CD4-positive, alpha-beta memory T cell (primary cell): ENCODE measurements at regions not wholly inside any gene's neighbourhood (a gene's known extent, or its start where the extent isn't known, plus 50 kb on each side); places are given as distances from the start of the nearest gene placed in this dataset.

Experiments used
- CTCF ChIA-PET: fragments of 350-600 bp; sonication (Branson Sonifier 250); formaldehyde crosslinking; loops from one replicate; lab custom pipeline; 2021; ENCODE audit warnings: inconsistent platforms; ENCODE audit not compliant: partially characterized antibody; lab: Charles Lee
- POLR2A ChIA-PET: fragments of 350-600 bp; sonication (Branson Sonifier 250); formaldehyde crosslinking; loops from one replicate; lab custom pipeline; 2021; ENCODE audit not compliant: partially characterized antibody; lab: Charles Lee
- DNase-seq, 5 donors: peaks; one replicate each; pipeline versions ENCODE4 v3.0.0 to v3.0.0-alpha.2; 2020 to 2022; ENCODE audit warnings: mixed read lengths in 1 of 5
- H3K27ac ChIP-seq: one replicate; pipeline ENCODE4 v1.7.0; 2013; ENCODE audit warnings: low read depth, low read length
- H3K27me3 ChIP-seq: 2 replicates; pipeline ENCODE4 v1.7.0; 2013; ENCODE audit warnings: mild to moderate bottlenecking, low read length, moderate library complexity; ENCODE audit not compliant: insufficient read depth
- H3K36me3 ChIP-seq: 2 replicates; pipeline ENCODE4 v1.7.0; 2013; ENCODE audit warnings: mild to moderate bottlenecking, low read length, moderate library complexity; ENCODE audit not compliant: insufficient read depth
- H3K4me1 ChIP-seq: 2 replicates; pipeline ENCODE4 v1.7.0; 2013; ENCODE audit warnings: mild to moderate bottlenecking, low read length, moderate library complexity; ENCODE audit not compliant: insufficient read depth
- H3K4me3 ChIP-seq, 2 donors: one replicate each; pipeline ENCODE4 v1.7.0; 2013; ENCODE audit warnings: low read length in 2 of 2, mild to moderate bottlenecking in 1 of 2
- H3K9me3 ChIP-seq, 2 donors: one replicate each; pipeline ENCODE4 v1.7.0; 2013; ENCODE audit warnings: low read length in 2 of 2, control low read depth in 1 of 2; ENCODE audit not compliant: control insufficient read depth in 1 of 2
- H3K27ac Mint-ChIP-seq, 7 donors: one replicate each; pipeline ENCODE4 v1.8.0; 2020 to 2021; ENCODE audit warnings: mixed read lengths in 7 of 7, mild to moderate bottlenecking in 6 of 7, inconsistent platforms in 3 of 7, moderate library complexity in 3 of 7
- H3K27me3 Mint-ChIP-seq, 2 donors: one replicate each; pipeline ENCODE4 v1.8.0; 2020 to 2021; ENCODE audit warnings: mixed read lengths in 2 of 2
- H3K36me3 Mint-ChIP-seq, 2 donors: one replicate each; pipeline ENCODE4 v1.8.0; 2020 to 2021; ENCODE audit warnings: mixed read lengths in 2 of 2, inconsistent platforms in 1 of 2, mild to moderate bottlenecking in 1 of 2
- H3K4me1 Mint-ChIP-seq, 4 donors: one replicate each; pipeline ENCODE4 v1.8.0; 2020 to 2021; ENCODE audit warnings: mixed read lengths in 4 of 4, mild to moderate bottlenecking in 1 of 4
- H3K4me3 Mint-ChIP-seq, 8 donors: one replicate each; pipeline ENCODE4 v1.8.0; 2020 to 2021; ENCODE audit warnings: mixed read lengths in 8 of 8, mild to moderate bottlenecking in 7 of 8, moderate library complexity in 6 of 8, inconsistent platforms in 3 of 8
- H3K9me3 Mint-ChIP-seq, 8 donors: one replicate each; pipeline ENCODE4 v1.8.0; 2020 to 2021; ENCODE audit warnings: mixed read lengths in 8 of 8, mild to moderate bottlenecking in 5 of 8, inconsistent platforms in 3 of 8, moderate library complexity in 1 of 8
- intact Hi-C: fragments of 100-400 bp; cut with micrococcal nuclease; formaldehyde crosslinking; loops from one replicate; pipeline ENCODE4 v1.15.1; 2023

GRCh38 chr6:43873806-43874714 is 104.0 kb downstream of the VEGFA start:
- H3K27ac Mint-ChIP-seq: no peak overlapping the region
- intact Hi-C loops: no loop called here
- Histone ChIP-seq H3K27me3 (no peaks in the 10 kb centered on the region), H3K4me3 (no peak overlapping the region), H3K4me1 (no peaks in the 10 kb centered on the region), H3K9me3 (no peaks in the 10 kb centered on the region), H3K36me3 (no peaks in the 10 kb centered on the region), H3K27ac (no peak overlapping the region)
- no peak for DNase-seq
- no peaks in the 10 kb centered on the region for H3K4me1 Mint-ChIP-seq
- no peaks in the 10 kb centered on the region for H3K36me3 Mint-ChIP-seq
- ChIA-PET POLR2A (no interaction called here), CTCF (no interaction called here)
- H3K9me3 Mint-ChIP-seq: no peaks in the 10 kb centered on the region
- H3K27me3 Mint-ChIP-seq: peaks cover 0 to 2% of the 10 kb centered on the region in 2 donors
- no peak overlapping the region for H3K4me3 Mint-ChIP-seq

- Mint-ChIP-seq H3K4me1 (no peaks in the 10 kb centered on the region), H3K36me3 (no peaks in the 10 kb centered on the region), H3K27me3 (peaks cover 0 to 5% of the 10 kb centered on the region in 2 donors), H3K27ac (no peak overlapping the region), H3K9me3 (no peaks in the 10 kb centered on the region), H3K4me3 (no peak overlapping the region)
- H3K27me3 ChIP-seq: no peaks in the 10 kb centered on the region
- POLR2A ChIA-PET: no interaction called here
- H3K36me3 ChIP-seq: no peaks in the 10 kb centered on the region
- intact Hi-C loops: no loop called here
- CTCF ChIA-PET: no interaction called here
- H3K9me3 ChIP-seq: no peaks in the 10 kb centered on the region
- no peak overlapping the region for H3K27ac ChIP-seq
- no peak overlapping the region for H3K4me3 ChIP-seq
- no peaks in the 10 kb centered on the region for H3K4me1 ChIP-seq
- no peak for DNase-seq
Observed at GRCh38 chr6:43871933-43872332, 101.9 kb downstream of the VEGFA start.

GRCh38 chr6:43871284-43871683 is 101.3 kb downstream of the VEGFA start:
- Histone ChIP-seq H3K27me3 (no peaks in the 10 kb centered on the region), H3K9me3 (no peaks in the 10 kb centered on the region), H3K4me1 (no peaks in the 10 kb centered on the region), H3K27ac (no peak overlapping the region), H3K36me3 (no peaks in the 10 kb centered on the region), H3K4me3 (no peak overlapping the region)
- Mint-ChIP-seq H3K36me3 (no peaks in the 10 kb centered on the region), H3K27ac (no peak overlapping the region), H3K4me3 (no peak overlapping the region), H3K27me3 (peaks cover 3 to 5% of the 10 kb centered on the region in 2 donors), H3K9me3 (no peaks in the 10 kb centered on the region), H3K4me1 (no peaks in the 10 kb centered on the region)
- intact Hi-C loops: no loop called here
- ChIA-PET POLR2A (no interaction called here), CTCF (no interaction called here)
- no peak for DNase-seq

GRCh38 chr6:43870660-43871061 is 100.7 kb downstream of the VEGFA start:
- no peaks in the 10 kb centered on the region for H3K27me3 ChIP-seq
- H3K4me3 Mint-ChIP-seq: no peak overlapping the region
- H3K4me1 Mint-ChIP-seq: no peaks in the 10 kb centered on the region
- H3K4me3 ChIP-seq: no peak overlapping the region
- H3K4me1 ChIP-seq: no peaks in the 10 kb centered on the region
- no peak overlapping the region for H3K27ac ChIP-seq
- H3K36me3 ChIP-seq: no peaks in the 10 kb centered on the region
- DNase-seq: no peak
- no peaks in the 10 kb centered on the region for H3K9me3 Mint-ChIP-seq
- H3K27me3 Mint-ChIP-seq: peaks cover 5 to 6% of the 10 kb centered on the region in 2 donors
- POLR2A ChIA-PET: no interaction called here
- H3K27ac Mint-ChIP-seq: no peak overlapping the region
- no peaks in the 10 kb centered on the region for H3K9me3 ChIP-seq
- intact Hi-C loops: no loop called here
- no peaks in the 10 kb centered on the region for H3K36me3 Mint-ChIP-seq
- CTCF ChIA-PET: no interaction called here

GRCh38 chr6:43869792-43870659 is 100.0 kb downstream of the VEGFA start:
- CTCF ChIA-PET: no interaction called here
- H3K4me3 ChIP-seq: no peak overlapping the region
- no peaks in the 10 kb centered on the region for H3K4me1 ChIP-seq
- Mint-ChIP-seq H3K27me3 (peaks cover 6 to 10% of the 10 kb centered on the region in 2 donors), H3K36me3 (no peaks in the 10 kb centered on the region), H3K4me3 (no peak overlapping the region), H3K27ac (no peak overlapping the region), H3K9me3 (no peaks in the 10 kb centered on the region), H3K4me1 (no peaks in the 10 kb centered on the region)
- H3K27me3 ChIP-seq: peaks cover under 1% of the 10 kb centered on the region
- DNase-seq: no peak
- H3K36me3 ChIP-seq: no peaks in the 10 kb centered on the region
- intact Hi-C loops: no loop called here
- no peaks in the 10 kb centered on the region for H3K9me3 ChIP-seq
- POLR2A ChIA-PET: no interaction called here
- H3K27ac ChIP-seq: no peak overlapping the region

- H3K36me3 ChIP-seq: no peaks in the 10 kb centered on the region
- H3K9me3 Mint-ChIP-seq: no peaks in the 10 kb centered on the region
- H3K27me3 ChIP-seq: peaks cover 7% of the 10 kb centered on the region
- peak overlapping the region in 1 of 7 donors; percentile 69 for H3K27ac Mint-ChIP-seq
- no peak overlapping the region for H3K4me3 Mint-ChIP-seq
- DNase-seq: no peak
- H3K27me3 Mint-ChIP-seq: peaks cover 6 to 10% of the 10 kb centered on the region in 2 donors
- ChIA-PET CTCF (no interaction called here), POLR2A (no interaction called here)
- H3K27ac ChIP-seq: no peak overlapping the region
- no peaks in the 10 kb centered on the region for H3K9me3 ChIP-seq
- no peak overlapping the region for H3K4me3 ChIP-seq
- intact Hi-C loops: no loop called here
- H3K4me1 ChIP-seq: no peaks in the 10 kb centered on the region
- no peaks in the 10 kb centered on the region for H3K36me3 Mint-ChIP-seq
- no peaks in the 10 kb centered on the region for H3K4me1 Mint-ChIP-seq
Observed at GRCh38 chr6:43869079-43869710, 99.2 kb downstream of the VEGFA start.

GRCh38 chr6:43868467-43868866 is 98.5 kb downstream of the VEGFA start:
- CTCF ChIA-PET: no interaction called here
- H3K27ac Mint-ChIP-seq: no peak overlapping the region
- no peaks in the 10 kb centered on the region for H3K36me3 Mint-ChIP-seq
- peaks cover 6 to 15% of the 10 kb centered on the region in 2 donors for H3K27me3 Mint-ChIP-seq
- POLR2A ChIA-PET: no interaction called here
- H3K4me1 Mint-ChIP-seq: no peaks in the 10 kb centered on the region
- H3K4me1 ChIP-seq: no peaks in the 10 kb centered on the region
- intact Hi-C loops: no loop called here
- no peaks in the 10 kb centered on the region for H3K9me3 ChIP-seq
- H3K36me3 ChIP-seq: no peaks in the 10 kb centered on the region
- no peak overlapping the region for H3K4me3 ChIP-seq
- peaks cover 7% of the 10 kb centered on the region for H3K27me3 ChIP-seq
- no peak overlapping the region for H3K4me3 Mint-ChIP-seq
- no peak for DNase-seq
- no peaks in the 10 kb centered on the region for H3K9me3 Mint-ChIP-seq
- H3K27ac ChIP-seq: no peak overlapping the region
